ENCODE measurements at regions not wholly inside any gene's neighbourhood (a gene's known extent, or its start where the extent isn't known, plus 50 kb on each side); places are given as distances from the start of the nearest gene placed in this dataset.

GRCh38 chr4:77538144-77538543, 67.5 kb upstream of the CXCL13 start:
- no peak for DNase-seq

DNA sequence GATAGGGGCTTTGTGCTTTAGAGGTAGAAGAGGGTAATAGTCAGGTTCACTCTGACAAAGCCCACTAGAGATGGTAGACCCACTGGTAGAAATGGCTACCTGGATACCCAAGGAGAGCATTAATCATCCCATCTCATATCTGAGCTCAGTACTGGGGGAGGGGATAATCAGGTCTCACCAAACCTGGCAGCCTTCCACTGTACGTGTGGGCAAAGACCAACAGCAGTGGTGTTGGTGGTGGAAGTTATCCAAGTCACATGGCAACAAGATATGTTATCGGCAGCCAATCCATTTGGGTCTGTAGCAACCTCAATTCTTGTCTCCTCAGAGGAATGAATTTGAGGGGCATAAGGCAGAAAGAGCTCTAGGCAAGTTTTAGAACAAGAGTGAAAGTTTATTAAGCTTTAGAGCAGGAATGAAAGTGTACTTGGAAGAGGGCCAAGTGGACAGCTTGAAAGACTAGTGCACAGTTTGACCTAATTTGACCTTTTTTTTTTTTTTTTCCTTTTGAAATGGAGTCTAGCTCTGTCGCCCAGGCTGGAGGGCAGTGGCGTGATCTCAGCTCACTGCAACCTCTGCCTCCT, 67.0 kb upstream of the CXCL13 start:
- no peak for DNase-seq
